Neural cell (in vitro differentiated cells): ENCODE measurements at regions not wholly inside any gene's neighbourhood (a gene's known extent, or its start where the extent isn't known, plus 50 kb on each side); places are given as distances from the start of the nearest gene placed in this dataset.
"Not testable (repeated sequence)": the region's sequence is repeated elsewhere in the genome, so short reads cannot be mapped to it uniquely, and the experiment has no call there.

Source experiments
- H2AFZ ChIP-seq: fragments of 200-600, 300-800 bp; sonication (generic), shearing (Covaris generic); 2 replicates; pipeline ENCODE4 v1.6.0; 2014; ENCODE audit warnings: low read depth, mild to moderate bottlenecking, antibody characterized with exemption, low read length, moderate library complexity
- H3F3A ChIP-seq: fragments of 200-600 bp; shearing (Covaris generic); 2 replicates; pipeline ENCODE4 v1.6.1; 2016; ENCODE audit warnings: mild to moderate bottlenecking, moderate library complexity, mixed read lengths, antibody characterized with exemption, low read length; ENCODE audit not compliant: insufficient read depth, poor library complexity, severe bottlenecking
- H3K27ac ChIP-seq: fragments of 200-600, 300-800 bp; sonication (generic), shearing (Covaris generic); 2 replicates; pipeline ENCODE4 v1.5.1; 2014; ENCODE audit warnings: mild to moderate bottlenecking, low read length, moderate library complexity
- H3K27me3 ChIP-seq: fragments of 300-800, 200-600 bp; sonication (generic), shearing (Covaris generic); 2 replicates; pipeline ENCODE4 v1.6.0; 2014; ENCODE audit warnings: mild to moderate bottlenecking, low read depth, low read length, moderate library complexity; ENCODE audit not compliant: insufficient read depth
- H3K36me3 ChIP-seq: fragments of 300-800, 200-600 bp; sonication (generic), shearing (Covaris generic); 2 replicates; pipeline ENCODE4 v1.5.1; 2014; ENCODE audit warnings: mild to moderate bottlenecking, antibody characterized with exemption, low read length, moderate library complexity; ENCODE audit not compliant: insufficient read depth
- H3K4me2 ChIP-seq: fragments of 300-800, 200-600 bp; sonication (generic), shearing (Covaris generic); 2 replicates; pipeline ENCODE4 v1.6.0; 2014; ENCODE audit warnings: mild to moderate bottlenecking, low read length
- H3K4me3 ChIP-seq: fragments of 300-800, 200-600 bp; sonication (generic), shearing (Covaris generic); 2 replicates; pipeline ENCODE4 v1.5.1; 2014; ENCODE audit warnings: mild to moderate bottlenecking, low read length, moderate library complexity
- H3K79me2 ChIP-seq: fragments of 200-600 bp; shearing (Covaris generic); replicated peaks from 2 replicates; pipeline ENCODE4 v1.6.0; 2014; ENCODE audit warnings: mild to moderate bottlenecking, low read length, moderate library complexity; ENCODE audit not compliant: insufficient read depth
- H3K9ac ChIP-seq: fragments of 300-800, 200-600 bp; sonication (generic), shearing (Covaris generic); 2 replicates; pipeline ENCODE4 v1.6.1; 2016; ENCODE audit warnings: mild to moderate bottlenecking, low read length, mixed read lengths
- H3K9me2 ChIP-seq: fragments of 200-600 bp; shearing (Covaris generic); 2 replicates; pipeline ENCODE4 v1.6.1; 2016; ENCODE audit warnings: mild to moderate bottlenecking, low read length, mixed read lengths; ENCODE audit not compliant: insufficient read depth
- H3K9me3 ChIP-seq: fragments of 200-600, 300-800 bp; sonication (generic), shearing (Covaris generic); 2 replicates; pipeline ENCODE4 v1.6.1; 2016; ENCODE audit warnings: mild to moderate bottlenecking, mixed run types, low read length, moderate library complexity, mixed read lengths
- H4K20me1 ChIP-seq: fragments of 200-600 bp; shearing (Covaris generic); 2 replicates; pipeline ENCODE4 v1.6.1; 2016; ENCODE audit warnings: mild to moderate bottlenecking, mixed run types; ENCODE audit not compliant: insufficient read depth
- CTCF ChIP-seq: fragments of 450-650 bp; IDR thresholded peaks from 2 replicates; pipeline ENCODE4 v1.5.1; 2014; ENCODE audit warnings: antibody characterized with exemption, mild to moderate bottlenecking, moderate library complexity; ENCODE audit not compliant: poor library complexity, severe bottlenecking
- EP300 ChIP-seq: fragments of 450-650 bp; conservative IDR thresholded peaks from 2 replicates; pipeline ENCODE4 v1.6.1; 2014; ENCODE audit warnings: antibody characterized with exemption, mild to moderate bottlenecking, moderate library complexity; ENCODE audit not compliant: poor library complexity, severe bottlenecking
- EZH2 ChIP-seq: fragments of 200-600, 300-800 bp; shearing (Covaris generic), sonication (generic); IDR thresholded peaks from 2 replicates; pipeline ENCODE4 v1.6.1; 2014; ENCODE audit warnings: antibody characterized with exemption, low read length, borderline replicate concordance, mild to moderate bottlenecking; ENCODE audit not compliant: insufficient read depth, poor library complexity, severe bottlenecking
- MXI1 ChIP-seq: fragments of 450-650 bp; conservative IDR thresholded peaks from 2 replicates; pipeline ENCODE4 v1.6.1; 2014; ENCODE audit warnings: antibody characterized with exemption, mild to moderate bottlenecking; ENCODE audit not compliant: poor library complexity, severe bottlenecking
- POLR2AphosphoS5 ChIP-seq: IDR thresholded peaks from 2 replicates; pipeline ENCODE4 v1.6.1; 2012
- RAD21 ChIP-seq: fragments of 450-650 bp; conservative IDR thresholded peaks from 2 replicates; pipeline ENCODE4 v1.6.1; 2014; ENCODE audit warnings: antibody characterized with exemption, mild to moderate bottlenecking, moderate library complexity
- REST ChIP-seq: IDR thresholded peaks from 2 replicates; pipeline ENCODE4 v1.6.1; 2012; ENCODE audit warnings: borderline replicate concordance
- SMC3 ChIP-seq: fragments of 450-650 bp; conservative IDR thresholded peaks from 2 replicates; pipeline ENCODE4 v1.6.1; 2014; ENCODE audit warnings: antibody characterized with exemption, mild to moderate bottlenecking, moderate library complexity; ENCODE audit not compliant: poor library complexity
- TAF1 ChIP-seq: IDR thresholded peaks from 2 replicates; pipeline ENCODE4 v1.6.1; 2012; ENCODE audit warnings: low read depth

GRCh38 chr13:65368832-65369231, 1861.3 kb downstream of the PCDH9 start:
- no peaks in the 10 kb centered on the region for H3K9me3 ChIP-seq
- H3K79me2 ChIP-seq, result no peaks in the 10 kb centered on the region
- no peaks in the 10 kb centered on the region for H3K27me3 ChIP-seq
- TF ChIP-seq EZH2 (no peak), TAF1 (no peak), REST (no peak), POLR2AphosphoS5 (no peak), CTCF (no peak), RAD21 (no peak), SMC3 (no peak), EP300 (no peak), MXI1 (no peak)
- no peak overlapping the region for H2AFZ ChIP-seq
- H3K4me2 ChIP-seq, result no peak overlapping the region
- H3K4me3 ChIP-seq, result no peak overlapping the region
- H3K36me3 ChIP-seq, result no peaks in the 10 kb centered on the region
- no peaks in the 10 kb centered on the region for H4K20me1 ChIP-seq
- no peaks in the 10 kb centered on the region for H3F3A ChIP-seq
- no peak overlapping the region for H3K9ac ChIP-seq
- H3K27ac ChIP-seq, result no peak overlapping the region
- H3K9me2 ChIP-seq, result no peaks in the 10 kb centered on the region

GRCh38 chr13:65353951-65354350, 1876.2 kb downstream of the PCDH9 start:
- Histone ChIP-seq H3K27ac (no peak overlapping the region), H3K9me2 (no peaks in the 10 kb centered on the region), H3K27me3 (no peaks in the 10 kb centered on the region), H3K9me3 (no peaks in the 10 kb centered on the region), H3K36me3 (no peaks in the 10 kb centered on the region), H2AFZ (no peak overlapping the region), H3K79me2 (no peaks in the 10 kb centered on the region), H3F3A (no peaks in the 10 kb centered on the region), H3K4me2 (no peak overlapping the region), H4K20me1 (no peaks in the 10 kb centered on the region), H3K4me3 (no peak overlapping the region), H3K9ac (no peak overlapping the region)
- TF ChIP-seq EP300, result no peak

GRCh38 chr13:65353150-65353549, 1877.0 kb downstream of the PCDH9 start:
- not testable (repeated sequence) for H3K4me2 ChIP-seq, H3K4me3 ChIP-seq, H2AFZ ChIP-seq, H3K27me3 ChIP-seq, H3K9me2 ChIP-seq, H3F3A ChIP-seq, H3K27ac ChIP-seq, H3K79me2 ChIP-seq, H3K9ac ChIP-seq, H3K36me3 ChIP-seq, H4K20me1 ChIP-seq, H3K9me3 ChIP-seq
